HepG2 (cell line): ENCODE measurements at regions not wholly inside any gene's neighbourhood (a gene's known extent, or its start where the extent isn't known, plus 50 kb on each side); places are given as distances from the start of the nearest gene placed in this dataset.

Experiments used
- ELF1 ChIP-seq: sonication (generic); formaldehyde crosslinking; IDR thresholded peaks from 2 replicates; pipeline ENCODE4 v1.4.0; 2020; ENCODE audit warnings: missing genetic modification reagents
- ELF3 ChIP-seq: IDR thresholded peaks from 2 replicates; pipeline ENCODE4 v1.6.1; 2016; ENCODE audit warnings: missing genetic modification reagents, missing compliant biosample characterization
- ETV5 ChIP-seq: IDR thresholded peaks from 2 replicates; pipeline ENCODE4 v1.6.1; 2018; ENCODE audit warnings: missing biosample characterization, missing genetic modification reagents, inconsistent platforms, borderline replicate concordance
- MED1 ChIP-seq: sonication (generic); formaldehyde crosslinking; IDR thresholded peaks from 2 replicates; pipeline ENCODE4 v1.4.0; 2020; ENCODE audit warnings: missing genetic modification reagents
- MIER3 ChIP-seq: IDR thresholded peaks from 2 replicates; pipeline ENCODE4 v1.6.1; 2016; ENCODE audit warnings: missing compliant biosample characterization, borderline replicate concordance
- YEATS2 ChIP-seq: sonication (generic); formaldehyde crosslinking; IDR thresholded peaks from 2 replicates; pipeline ENCODE4 v1.4.0; 2020; ENCODE audit warnings: missing genetic modification reagents, borderline replicate concordance
- ZIK1 ChIP-seq: sonication (generic); formaldehyde crosslinking; IDR thresholded peaks from 2 replicates; pipeline ENCODE4 v1.5.0; 2020; ENCODE audit warnings: mild to moderate bottlenecking, low read depth, missing genetic modification reagents, borderline replicate concordance
- ZMYM3 ChIP-seq: sonication (generic); formaldehyde crosslinking; IDR thresholded peaks from 2 replicates; pipeline ENCODE4 v1.5.1; 2020; ENCODE audit warnings: mild to moderate bottlenecking, missing genetic modification reagents
- ZNF136 ChIP-seq: sonication (generic); formaldehyde crosslinking; IDR thresholded peaks from 2 replicates; pipeline ENCODE4 v1.8.1; 2022; ENCODE audit warnings: low read depth, mild to moderate bottlenecking, moderate library complexity, missing genetic modification reagents
- ZNF20 ChIP-seq: sonication (generic); formaldehyde crosslinking; IDR thresholded peaks from 2 replicates; pipeline ENCODE4 v1.4.0; 2020; ENCODE audit warnings: mild to moderate bottlenecking, moderate library complexity, missing genetic modification reagents
- ZNF326 ChIP-seq: sonication (generic); formaldehyde crosslinking; IDR thresholded peaks from 2 replicates; pipeline ENCODE4 v1.4.0; 2020; ENCODE audit warnings: missing genetic modification reagents, borderline replicate concordance
- ZNF558 ChIP-seq: sonication (generic); formaldehyde crosslinking; IDR thresholded peaks from 2 replicates; pipeline ENCODE4 v1.9.0; 2022; ENCODE audit warnings: mild to moderate bottlenecking, missing genetic modification reagents, borderline replicate concordance
- TF ChIP-seq, protein P1 (sequence below): sonication (generic); formaldehyde crosslinking; IDR thresholded peaks from 2 replicates; pipeline ENCODE4 v1.4.0; 2020; ENCODE audit warnings: missing genetic modification reagents
- TF ChIP-seq, protein P2 (sequence below): sonication (generic); formaldehyde crosslinking; IDR thresholded peaks from 2 replicates; pipeline ENCODE4 v1.5.0; 2020; ENCODE audit warnings: missing genetic modification reagents
- TF ChIP-seq, protein P3 (sequence below), 2 experiments: sonication (generic) in 1 of 2; formaldehyde crosslinking in 1 of 2; IDR thresholded peaks; 2 replicates each; pipeline versions ENCODE4 v1.4.0 to v1.6.1; 2016 to 2020; ENCODE audit warnings: borderline replicate concordance in 1 of 2, low read depth in 1 of 2, mild to moderate bottlenecking in 1 of 2, missing genetic modification reagents in 1 of 2
- TF ChIP-seq, protein P4 (sequence below): sonication (generic); formaldehyde crosslinking; IDR thresholded peaks from 2 replicates; pipeline ENCODE4 v1.8.0; 2022; ENCODE audit warnings: missing genetic modification reagents, mild to moderate bottlenecking, moderate library complexity, borderline replicate concordance
- TF ChIP-seq, protein P5 (sequence below): sonication (generic); formaldehyde crosslinking; IDR thresholded peaks from 2 replicates; pipeline ENCODE4 v1.5.0; 2020; ENCODE audit warnings: missing genetic modification reagents

DNA sequence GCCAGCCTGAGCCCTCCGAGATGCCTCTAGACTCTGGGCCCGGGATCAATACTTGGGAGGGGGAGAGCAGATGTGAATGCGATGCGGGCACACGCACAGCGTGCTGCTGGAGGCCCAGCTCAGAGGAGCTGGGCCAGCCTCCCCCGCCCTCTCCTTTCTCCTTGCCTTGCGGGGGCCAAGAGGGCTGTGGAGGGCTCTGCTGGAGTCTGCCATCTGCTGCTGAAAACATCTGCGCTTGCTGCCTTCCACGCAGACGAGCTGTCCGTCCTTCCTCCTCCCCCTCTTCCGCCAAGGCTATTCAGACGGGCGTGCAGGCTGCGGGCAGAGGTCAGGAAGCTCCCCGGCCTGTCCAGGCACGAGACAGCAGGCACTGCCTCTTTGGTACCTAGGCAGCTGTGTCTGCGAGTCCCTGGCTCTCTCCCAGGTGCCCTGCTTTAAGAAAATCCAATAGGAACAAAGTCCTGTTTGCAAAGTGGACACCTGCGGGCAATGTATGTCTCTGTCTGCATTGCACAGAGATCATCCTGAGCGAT is 75.2 kb downstream of the SPRING1 start (continued):
- TF ChIP-seq ZNF20 (CRISPR knock-in tag) (no peak), ELF1 (CRISPR knock-in tag) (no peak), MED1 (CRISPR knock-in tag) (no peak), ZMYM3 (CRISPR knock-in tag) (0 out of 2 replicates have a peak, but pooled peaks have one; percentile 53), ZNF326 (CRISPR knock-in tag) (no peak), MIER3 (CRISPR knock-in tag) (0 out of 2 replicates have a peak, but pooled peaks have one; percentile 25), YEATS2 (no peak), ELF3 (CRISPR knock-in tag) (peak; percentile 42; the same call in 1 of the 2 replicates), ZIK1 (no peak), ETV5 (CRISPR knock-in tag) (no peak), ZNF558 (CRISPR knock-in tag) (0 out of 2 replicates have a peak, but pooled peaks have one; percentile 49), ZNF136 (no peak)
- TF ChIP-seq, protein P1, sequence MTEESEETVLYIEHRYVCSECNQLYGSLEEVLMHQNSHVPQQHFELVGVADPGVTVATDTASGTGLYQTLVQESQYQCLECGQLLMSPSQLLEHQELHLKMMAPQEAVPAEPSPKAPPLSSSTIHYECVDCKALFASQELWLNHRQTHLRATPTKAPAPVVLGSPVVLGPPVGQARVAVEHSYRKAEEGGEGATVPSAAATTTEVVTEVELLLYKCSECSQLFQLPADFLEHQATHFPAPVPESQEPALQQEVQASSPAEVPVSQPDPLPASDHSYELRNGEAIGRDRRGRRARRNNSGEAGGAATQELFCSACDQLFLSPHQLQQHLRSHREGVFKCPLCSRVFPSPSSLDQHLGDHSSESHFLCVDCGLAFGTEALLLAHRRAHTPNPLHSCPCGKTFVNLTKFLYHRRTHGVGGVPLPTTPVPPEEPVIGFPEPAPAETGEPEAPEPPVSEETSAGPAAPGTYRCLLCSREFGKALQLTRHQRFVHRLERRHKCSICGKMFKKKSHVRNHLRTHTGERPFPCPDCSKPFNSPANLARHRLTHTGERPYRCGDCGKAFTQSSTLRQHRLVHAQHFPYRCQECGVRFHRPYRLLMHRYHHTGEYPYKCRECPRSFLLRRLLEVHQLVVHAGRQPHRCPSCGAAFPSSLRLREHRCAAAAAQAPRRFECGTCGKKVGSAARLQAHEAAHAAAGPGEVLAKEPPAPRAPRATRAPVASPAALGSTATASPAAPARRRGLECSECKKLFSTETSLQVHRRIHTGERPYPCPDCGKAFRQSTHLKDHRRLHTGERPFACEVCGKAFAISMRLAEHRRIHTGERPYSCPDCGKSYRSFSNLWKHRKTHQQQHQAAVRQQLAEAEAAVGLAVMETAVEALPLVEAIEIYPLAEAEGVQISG (CRISPR knock-in tag) = peak; percentile 37; the same call in 1 of the 2 replicates
- TF ChIP-seq, protein P2, sequence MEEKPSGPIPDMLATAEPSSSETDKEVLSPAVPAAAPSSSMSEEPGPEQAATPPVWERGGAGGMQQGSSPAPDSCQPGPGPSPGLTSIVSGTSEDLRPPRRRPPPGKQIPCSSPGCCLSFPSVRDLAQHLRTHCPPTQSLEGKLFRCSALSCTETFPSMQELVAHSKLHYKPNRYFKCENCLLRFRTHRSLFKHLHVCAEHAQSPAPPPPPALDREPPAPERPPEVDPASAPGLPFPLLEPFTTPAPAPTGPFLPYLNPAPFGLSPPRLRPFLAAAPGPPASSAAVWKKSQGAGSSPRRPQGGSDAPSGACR (CRISPR knock-in tag) = no peak
- TF ChIP-seq, protein P3, sequence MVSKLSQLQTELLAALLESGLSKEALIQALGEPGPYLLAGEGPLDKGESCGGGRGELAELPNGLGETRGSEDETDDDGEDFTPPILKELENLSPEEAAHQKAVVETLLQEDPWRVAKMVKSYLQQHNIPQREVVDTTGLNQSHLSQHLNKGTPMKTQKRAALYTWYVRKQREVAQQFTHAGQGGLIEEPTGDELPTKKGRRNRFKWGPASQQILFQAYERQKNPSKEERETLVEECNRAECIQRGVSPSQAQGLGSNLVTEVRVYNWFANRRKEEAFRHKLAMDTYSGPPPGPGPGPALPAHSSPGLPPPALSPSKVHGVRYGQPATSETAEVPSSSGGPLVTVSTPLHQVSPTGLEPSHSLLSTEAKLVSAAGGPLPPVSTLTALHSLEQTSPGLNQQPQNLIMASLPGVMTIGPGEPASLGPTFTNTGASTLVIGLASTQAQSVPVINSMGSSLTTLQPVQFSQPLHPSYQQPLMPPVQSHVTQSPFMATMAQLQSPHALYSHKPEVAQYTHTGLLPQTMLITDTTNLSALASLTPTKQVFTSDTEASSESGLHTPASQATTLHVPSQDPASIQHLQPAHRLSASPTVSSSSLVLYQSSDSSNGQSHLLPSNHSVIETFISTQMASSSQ (IDR thresholded peaks at IDR 0.05; ENCODE audit: low read depth) = no peak
- TF ChIP-seq, protein P3 (CRISPR knock-in tag; IDR thresholded peaks at IDR 0.05; ENCODE audit: borderline replicate concordance) = no peak
- TF ChIP-seq, protein P4, sequence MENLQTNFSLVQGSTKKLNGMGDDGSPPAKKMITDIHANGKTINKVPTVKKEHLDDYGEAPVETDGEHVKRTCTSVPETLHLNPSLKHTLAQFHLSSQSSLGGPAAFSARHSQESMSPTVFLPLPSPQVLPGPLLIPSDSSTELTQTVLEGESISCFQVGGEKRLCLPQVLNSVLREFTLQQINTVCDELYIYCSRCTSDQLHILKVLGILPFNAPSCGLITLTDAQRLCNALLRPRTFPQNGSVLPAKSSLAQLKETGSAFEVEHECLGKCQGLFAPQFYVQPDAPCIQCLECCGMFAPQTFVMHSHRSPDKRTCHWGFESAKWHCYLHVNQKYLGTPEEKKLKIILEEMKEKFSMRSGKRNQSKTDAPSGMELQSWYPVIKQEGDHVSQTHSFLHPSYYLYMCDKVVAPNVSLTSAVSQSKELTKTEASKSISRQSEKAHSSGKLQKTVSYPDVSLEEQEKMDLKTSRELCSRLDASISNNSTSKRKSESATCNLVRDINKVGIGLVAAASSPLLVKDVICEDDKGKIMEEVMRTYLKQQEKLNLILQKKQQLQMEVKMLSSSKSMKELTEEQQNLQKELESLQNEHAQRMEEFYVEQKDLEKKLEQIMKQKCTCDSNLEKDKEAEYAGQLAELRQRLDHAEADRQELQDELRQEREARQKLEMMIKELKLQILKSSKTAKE (CRISPR knock-in tag) = peak; percentile 66
- TF ChIP-seq, protein P5, sequence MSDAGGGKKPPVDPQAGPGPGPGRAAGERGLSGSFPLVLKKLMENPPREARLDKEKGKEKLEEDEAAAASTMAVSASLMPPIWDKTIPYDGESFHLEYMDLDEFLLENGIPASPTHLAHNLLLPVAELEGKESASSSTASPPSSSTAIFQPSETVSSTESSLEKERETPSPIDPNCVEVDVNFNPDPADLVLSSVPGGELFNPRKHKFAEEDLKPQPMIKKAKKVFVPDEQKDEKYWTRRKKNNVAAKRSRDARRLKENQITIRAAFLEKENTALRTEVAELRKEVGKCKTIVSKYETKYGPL (CRISPR knock-in tag) = no peak
